OCI-LY1 (cell line): ENCODE measurements at regions not wholly inside any gene's neighbourhood (a gene's known extent, or its start where the extent isn't known, plus 50 kb on each side); places are given as distances from the start of the nearest gene placed in this dataset.

ENCODE experiments used
- CTCF ChIP-seq: fragments of 200-600 bp; sonication (generic), shearing (Covaris generic); IDR thresholded peaks from 2 replicates; pipeline ENCODE4 v1.5.1; 2017; ENCODE audit warnings: mild to moderate bottlenecking, antibody characterized with exemption, low read length, moderate library complexity, mixed read lengths
- EZH2 ChIP-seq: fragments of 200-600 bp; sonication (generic), shearing (Covaris generic); IDR thresholded peaks from 2 replicates; pipeline ENCODE4 v1.8.0; 2017; ENCODE audit warnings: borderline replicate concordance, mixed run types, mild to moderate bottlenecking, antibody characterized with exemption, low read length, moderate library complexity, mixed read lengths

- no peak for TF ChIP-seq EZH2
- no peak for TF ChIP-seq CTCF
These were observed 435.9 kb upstream of the AUTS2 start for GRCh38 chr7:69162326-69162725.
